Nucleus accumbens (tissue), 56 donors: ENCODE measurements at regions not wholly inside any gene's neighbourhood (a gene's known extent, or its start where the extent isn't known, plus 50 kb on each side); places are given as distances from the start of the nearest gene placed in this dataset.

Source experiments
- DNase-seq, 56 donors: peaks; one replicate each; lab custom pipeline; 2025; lab: John Stamatoyannopoulos, UW

DNA sequence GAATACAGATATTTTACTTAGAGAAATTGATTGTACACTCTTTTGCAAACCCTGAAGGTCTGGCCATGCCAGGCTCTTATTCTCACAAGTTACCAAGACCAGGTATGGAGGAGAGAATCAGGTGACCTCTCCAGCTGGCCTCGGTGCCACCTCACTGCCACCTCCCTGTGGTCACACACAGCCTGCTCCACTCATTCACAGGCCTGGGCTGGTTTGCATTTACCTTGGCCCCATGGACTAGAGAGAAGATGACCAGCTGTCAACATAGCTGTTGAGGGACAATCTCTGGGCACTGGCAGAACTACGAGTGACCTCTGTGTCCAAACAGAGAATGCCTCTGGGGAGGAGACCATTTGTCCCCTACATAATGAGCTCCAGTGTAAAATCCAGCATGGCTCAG is 291.2 kb upstream of the RUNX1 start:
- DNase-seq, result no peak

DNA sequence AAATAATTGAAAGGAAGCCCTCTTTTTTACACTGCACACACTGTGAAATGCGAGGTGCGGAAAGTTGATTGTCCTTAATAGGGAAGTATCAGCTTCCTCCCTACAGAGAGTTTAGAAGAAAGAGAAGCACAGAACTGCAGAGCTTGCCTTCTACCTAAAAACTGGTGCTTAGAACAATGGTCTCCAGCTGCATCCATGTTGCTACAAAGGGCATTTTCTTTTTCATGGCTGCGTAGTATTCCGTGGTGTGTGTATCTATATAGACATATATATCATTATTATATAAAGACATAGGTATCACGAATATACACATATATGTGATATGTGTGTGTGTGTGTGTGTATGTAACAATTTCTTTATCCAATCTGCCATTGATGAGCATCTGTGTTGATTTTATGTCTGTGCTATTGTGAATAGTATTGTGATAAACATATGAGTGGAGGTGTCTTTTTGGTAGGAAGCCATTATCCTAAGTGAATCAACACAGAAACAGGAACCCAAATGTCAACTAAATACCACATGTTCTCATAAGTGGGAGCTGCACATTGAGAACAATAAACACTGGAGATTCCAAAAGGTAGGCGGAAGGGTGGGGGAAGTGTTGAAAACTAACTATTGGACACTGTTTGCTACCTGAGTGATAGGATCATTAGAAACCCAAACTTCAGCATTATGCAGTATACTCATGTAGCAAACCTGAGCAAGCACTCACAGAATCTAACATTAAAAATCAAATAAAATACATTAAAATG is 290.0 kb upstream of the RUNX1 start:
- DNase-seq, result no peak

DNA sequence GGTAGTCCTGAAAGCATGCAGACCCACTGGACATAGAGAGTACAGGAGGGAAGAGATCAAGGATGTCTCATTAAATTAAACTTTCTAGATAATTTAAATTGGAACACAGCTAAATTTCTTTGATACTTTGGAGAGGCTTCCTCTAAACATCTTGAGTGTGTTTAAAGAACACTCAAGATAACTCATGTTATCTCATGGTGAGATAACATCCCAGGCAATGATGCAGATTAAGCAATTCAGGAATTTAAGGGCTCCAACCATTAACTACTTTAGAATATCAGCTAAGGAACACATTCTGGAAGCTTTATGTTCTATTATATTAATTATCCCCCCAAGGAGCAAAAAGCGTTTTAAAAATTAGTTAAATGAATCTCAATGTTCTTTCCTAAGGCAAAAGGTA is 289.2 kb upstream of the RUNX1 start:
- no peak for DNase-seq

DNA sequence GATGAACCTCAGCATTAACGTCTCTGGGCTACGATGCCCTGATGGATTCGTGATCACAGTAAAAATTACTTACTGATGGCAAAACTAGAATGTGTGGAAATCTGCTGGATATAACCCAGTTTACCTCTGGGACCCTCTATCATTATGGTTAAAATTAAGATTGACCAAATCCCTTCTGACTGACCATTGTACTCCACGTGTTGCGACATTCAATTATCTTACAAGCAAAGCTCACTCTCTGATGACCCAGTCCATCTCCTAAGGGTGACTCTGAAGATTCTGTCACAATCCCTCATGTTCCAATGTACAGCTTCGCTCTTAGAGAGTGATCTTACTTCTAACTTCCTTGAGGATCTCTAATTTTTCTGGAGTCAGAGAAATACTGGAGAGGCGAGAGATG is 288.5 kb upstream of the RUNX1 start:
- DNase-seq, result no peak

DNA sequence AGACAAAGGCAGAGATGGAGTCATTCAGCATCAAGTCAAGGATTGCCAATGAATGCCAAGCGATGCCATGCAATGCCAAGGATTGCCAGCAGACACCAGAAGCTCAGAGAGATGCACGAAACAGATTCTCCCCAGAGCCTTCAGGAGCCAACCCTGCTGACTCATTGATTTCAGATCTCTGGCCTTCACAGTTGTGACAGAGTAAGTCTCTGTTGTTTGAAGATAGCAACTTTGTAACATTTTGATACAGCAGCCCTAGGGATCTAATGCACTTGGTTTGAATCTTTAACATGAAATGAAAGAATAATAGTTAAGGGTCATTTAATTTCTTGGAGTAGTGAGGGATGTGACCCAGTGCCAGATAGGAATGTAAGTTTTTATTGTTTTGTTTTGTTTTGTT is 287.4 kb upstream of the RUNX1 start:
- DNase-seq, result no peak

DNA sequence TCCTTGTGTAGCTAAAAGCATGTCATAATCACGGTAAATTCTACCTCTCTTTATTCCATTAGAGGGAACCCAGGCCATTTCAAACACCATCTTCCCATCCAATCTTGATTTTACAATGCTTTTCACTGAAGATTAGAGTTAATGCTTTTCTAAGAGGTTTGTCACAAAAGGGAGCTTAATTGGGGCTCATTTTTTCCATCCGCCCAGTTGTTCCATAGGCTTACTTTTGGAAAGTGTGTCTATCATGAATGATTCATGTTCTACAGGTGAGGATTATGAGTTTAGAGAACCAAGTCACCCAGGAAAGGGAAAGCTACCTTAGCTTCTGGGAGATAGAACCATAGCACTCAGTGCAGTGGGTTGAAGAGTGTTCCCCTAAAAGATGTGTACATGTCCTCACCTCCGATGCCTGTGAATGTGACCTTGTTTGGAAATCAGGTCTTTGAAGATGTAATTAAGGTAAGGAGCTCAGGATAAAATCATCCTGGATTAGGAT is 286.9 kb upstream of the RUNX1 start:
- no peak for DNase-seq

DNA sequence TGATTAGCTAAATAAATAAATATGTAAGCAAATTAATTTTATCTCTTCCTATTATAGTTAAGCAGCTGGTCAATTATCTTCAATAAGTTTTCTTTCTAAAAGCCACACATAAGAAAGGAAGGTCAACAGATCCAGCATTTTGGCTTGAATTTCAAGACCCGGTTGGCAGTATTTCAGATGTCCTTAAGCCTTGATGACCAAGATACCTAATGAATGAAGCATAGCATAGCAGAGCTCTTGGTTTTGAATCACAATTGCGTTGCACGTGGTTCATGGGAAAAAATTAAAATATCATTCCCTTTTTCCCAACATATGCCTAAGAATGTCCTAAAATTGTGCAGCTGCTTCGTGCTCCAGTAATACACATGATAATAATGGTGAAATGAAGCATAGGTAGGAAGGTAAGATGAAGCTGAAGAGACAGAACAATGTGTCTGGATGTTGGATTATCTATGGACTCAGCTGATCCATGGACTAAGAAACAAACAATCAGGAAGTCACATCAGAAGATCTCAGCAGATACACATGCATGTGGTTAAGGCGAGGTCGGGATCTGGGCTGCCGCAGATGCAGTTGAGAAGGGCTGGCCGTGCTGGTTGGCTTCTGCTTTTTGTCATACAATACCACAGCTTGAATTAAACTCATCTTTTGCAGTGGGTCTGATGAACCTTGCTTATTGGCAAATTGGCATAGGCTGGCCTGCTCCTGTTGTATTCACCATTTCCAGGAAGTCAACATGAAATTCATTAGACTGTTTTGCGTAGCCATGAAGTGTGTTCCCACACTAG is 284.9 kb upstream of the RUNX1 start:
- DNase-seq, result no peak

DNA sequence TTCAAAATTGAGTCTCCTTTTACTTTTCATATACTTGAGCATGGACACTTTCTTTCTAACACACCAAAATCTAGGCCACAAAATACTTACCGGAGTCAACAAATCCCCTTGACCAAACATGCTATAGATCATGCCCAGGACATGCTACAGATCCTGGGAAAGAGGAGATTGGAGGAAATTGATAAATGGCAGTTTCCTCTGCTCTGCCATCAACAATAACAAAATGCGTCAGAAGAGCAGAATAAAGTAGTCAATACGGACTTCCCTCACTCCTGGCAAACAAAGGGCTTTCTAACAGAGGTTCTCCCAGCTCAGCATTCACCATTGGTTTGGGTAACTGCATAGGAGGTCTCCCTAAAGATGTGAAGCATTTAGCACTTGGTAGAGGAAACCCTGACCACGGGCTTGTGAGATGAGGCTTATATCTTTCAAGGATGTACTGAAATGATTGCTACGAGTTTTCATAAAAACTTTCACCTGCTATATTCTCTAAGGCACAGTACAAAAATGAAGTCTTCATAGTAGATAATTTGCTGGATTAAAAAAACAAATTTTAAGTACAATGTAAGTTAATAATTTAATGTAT is 283.8 kb upstream of the RUNX1 start:
- no peak for DNase-seq

DNA sequence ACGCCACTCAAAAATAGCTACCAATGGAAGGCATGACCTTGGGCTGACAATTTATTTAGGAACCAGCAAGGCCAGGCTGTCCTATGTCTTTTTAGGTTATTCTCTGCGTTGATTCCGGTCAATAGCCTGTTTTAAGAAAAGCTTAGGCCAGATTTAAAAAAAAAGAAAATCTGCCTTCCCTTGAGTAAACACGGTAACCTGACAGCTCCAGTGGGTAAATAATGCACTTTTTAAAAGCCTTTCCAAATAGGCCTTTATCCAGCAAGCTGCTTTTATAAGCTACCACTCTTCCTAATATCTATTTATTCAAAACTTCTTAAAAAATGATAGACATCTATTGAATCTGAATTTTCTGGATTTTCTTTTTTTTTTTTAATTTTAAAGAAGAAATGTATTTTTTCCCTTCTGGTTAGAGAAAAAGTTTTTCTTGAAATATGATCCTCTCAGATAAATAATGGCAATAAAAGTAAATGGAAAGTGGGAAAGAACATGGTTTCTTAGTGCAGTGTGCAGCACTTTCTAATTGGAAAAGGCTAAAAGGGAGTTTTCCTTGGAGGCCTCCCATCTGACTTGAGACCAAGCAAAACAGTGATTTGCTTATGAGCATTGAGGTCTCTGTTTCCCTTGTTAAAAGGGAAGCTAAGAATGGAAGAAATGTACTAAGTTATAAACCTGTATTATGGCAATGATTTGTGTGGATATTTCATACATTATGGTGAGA is 281.0 kb upstream of the RUNX1 start:
- no peak for DNase-seq

DNA sequence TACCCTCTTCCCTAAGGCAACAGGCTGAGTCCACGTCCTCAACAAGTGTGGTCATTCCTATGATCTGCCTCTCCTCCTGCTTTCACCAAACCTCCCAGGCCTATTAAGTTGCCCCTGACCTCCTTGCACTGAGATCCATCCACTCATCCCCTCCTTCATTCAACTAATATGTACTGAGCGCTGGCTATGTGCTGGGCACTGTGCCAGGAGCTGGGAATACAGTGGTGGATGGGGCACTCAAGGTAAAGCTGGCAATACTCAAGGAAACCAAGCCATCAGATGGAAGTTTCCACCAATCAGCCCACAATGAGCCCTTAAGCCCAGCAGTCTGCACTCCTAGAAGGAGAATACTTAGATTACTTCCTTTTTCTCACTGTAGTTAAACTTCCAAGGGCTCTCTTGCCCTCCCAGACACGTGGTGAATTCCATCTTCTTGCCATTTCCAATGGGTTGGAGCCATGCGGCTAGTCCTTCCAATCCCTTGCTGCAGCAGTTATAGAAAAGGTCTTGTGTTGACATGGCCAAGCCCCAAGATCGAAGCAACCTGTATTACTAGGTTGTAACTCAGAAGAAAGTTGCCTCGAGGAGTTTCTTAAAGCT is 279.9 kb upstream of the RUNX1 start:
- no peak for DNase-seq

DNA sequence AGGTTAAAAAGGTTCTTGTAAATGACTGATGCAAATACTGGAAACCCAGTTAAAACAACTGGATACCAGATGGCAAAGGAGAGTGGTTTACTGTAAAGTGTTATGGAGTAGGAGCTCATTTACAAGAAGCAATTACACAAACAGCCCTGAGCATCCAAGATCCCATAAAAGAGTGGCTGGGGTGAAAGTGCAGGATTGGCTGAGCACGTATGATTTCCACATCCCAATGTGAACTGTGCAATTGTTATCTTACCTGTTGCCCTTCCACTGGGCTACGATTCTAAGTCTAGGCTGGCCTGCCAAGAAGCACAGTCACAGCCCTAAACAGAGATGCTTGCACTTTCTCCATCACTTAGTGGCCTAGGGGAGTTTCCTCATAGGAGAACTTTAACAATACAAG is 277.6 kb upstream of the RUNX1 start:
- no peak for DNase-seq

DNA sequence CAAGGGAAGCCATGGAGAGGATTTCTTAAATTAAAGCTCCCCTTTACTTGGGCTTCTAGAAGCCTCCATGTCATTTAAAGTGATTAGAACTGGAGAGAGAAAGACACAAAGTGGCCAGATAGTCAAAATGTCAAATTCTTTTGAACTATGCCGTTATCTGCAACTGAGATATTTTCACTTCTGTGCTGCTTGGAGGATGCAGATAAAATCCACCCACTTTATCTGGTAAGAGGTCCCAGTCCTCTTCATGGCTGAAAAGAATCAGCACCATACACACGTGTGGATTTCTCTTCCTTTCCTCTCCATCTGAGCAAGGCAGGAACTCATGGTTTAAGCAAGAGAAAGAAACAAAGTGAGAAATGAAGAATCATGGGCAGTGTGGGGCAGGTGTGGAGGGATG is 276.9 kb upstream of the RUNX1 start:
- no peak for DNase-seq

DNA sequence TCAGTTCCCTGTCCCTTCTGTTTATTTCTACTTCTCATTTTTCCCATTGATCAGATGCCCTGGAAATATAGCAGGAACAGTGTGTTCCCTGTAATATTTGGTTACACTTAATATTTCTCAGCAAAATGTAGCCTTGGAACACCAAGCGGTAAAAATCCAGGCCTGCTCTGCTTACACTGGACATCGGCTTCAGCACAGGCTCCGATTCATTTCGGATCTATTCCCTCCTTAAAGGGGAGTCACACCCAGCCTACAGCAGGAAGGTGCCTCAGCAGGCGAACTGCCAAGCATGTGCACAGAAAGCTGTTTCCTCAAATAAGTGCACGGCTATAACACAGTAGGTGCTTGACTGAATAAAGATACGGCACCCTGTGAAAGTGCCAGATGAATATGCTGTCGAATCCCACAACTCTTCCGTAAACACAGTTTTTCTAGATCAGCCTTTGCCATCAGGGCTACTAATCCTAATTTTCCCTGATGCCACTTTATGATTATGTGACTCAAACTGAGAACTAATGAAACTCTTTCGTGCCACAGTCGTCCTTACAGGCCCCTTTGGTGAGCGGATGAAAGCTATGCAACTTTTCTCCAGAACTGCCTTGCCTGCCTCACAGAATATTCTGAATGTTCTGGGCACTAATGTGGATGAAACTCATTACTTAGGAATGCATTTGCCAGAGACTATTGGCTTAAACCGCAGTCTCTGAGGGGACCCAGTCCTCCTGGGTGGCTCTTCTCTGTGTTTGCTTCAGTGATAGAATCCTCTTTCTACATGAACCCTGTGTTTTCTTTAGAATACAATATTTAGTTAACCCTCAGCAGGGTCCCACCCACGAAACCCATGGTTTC is 275.5 kb upstream of the RUNX1 start:
- no peak for DNase-seq

DNA sequence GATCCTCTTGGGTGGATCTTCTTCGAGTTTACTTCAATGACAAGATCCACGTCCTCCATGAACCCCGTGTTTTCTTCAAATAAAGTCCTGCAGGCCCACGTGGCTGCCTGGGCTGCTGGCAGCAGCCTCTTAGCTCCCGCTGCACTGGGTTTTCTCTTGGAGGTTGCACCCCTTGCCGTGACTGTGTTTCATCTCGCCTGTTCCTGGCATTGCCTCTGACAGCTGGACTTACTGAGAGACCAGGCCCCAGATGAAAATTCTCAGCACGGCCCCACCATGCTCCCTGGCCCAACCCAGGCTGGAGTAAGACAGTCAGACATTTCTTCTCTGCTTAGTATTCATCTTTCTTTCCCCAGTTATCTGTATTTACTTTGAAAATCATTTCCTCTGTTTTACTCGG is 274.8 kb upstream of the RUNX1 start:
- DNase-seq, result peak in 3 of 56 donors; percentile 1 to 4 (median 3)

DNA sequence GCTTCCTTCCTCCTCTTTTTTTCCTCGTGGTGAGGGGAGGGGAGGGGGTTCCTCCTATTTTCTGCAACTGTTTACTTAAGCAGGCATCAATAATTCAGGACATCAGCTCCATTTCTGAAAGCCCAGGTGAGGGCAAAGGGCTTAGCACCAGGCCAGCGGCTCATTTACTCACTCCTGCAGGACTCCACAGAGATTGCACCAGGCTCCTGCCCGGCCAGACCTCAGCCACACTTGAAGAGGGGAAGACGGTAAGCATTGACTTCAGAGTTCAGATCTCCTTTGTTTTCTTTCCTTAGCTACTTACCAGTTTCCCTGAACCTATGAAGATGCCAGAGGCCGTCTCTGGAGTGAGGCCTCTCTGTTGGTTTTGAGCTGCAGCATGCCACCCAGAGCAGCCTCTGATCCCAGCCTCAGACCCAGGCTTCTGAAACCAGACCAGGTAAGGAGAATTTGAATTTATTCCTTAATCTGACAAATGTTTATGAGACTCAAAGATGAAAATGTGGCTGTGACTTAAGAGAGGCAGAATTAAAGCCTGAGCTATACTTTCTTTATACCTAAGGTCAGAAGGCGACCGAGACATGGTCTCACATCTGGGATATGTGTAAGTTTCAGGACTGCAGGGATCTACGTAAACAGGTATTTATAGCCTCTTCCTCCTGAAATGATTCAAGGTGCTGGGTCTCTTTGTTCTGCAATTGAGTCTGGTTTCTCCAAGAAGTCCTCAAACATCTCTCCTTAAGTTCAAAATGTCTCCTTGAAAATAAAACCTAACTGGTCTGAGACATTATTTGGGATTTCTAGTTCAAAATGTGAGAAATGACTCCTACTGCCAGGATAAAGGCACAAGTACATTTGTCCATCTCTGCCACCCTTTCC is 272.5 kb upstream of the RUNX1 start:
- DNase-seq, result no peak

DNA sequence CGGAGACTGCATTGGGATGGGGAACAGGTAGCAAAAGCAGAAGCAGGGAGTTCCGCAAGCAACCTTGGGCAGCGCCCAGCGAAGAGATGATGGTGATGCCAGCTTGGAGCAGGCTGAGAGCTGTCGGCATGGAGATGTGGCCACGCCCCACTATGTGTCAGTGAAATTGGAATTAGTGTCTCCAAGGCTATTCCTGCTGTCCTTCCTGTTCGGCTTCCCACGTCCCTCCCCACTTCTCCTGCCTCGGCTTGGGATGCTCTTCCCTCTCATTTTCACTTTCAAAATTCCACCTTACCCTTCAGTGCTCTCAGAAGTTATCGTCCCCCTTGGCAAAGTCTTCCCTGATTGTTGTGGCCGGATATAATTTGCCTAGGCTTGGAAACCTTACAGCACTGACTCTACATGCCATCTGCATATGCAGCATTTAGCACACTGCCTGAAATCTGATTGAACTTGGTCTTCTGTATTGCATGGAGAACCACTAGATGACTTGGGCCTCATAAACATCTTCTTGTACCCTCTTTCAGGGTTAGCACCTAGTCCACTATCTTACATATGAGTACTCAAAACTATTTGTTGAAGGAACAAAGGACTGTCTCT is 270.7 kb upstream of the RUNX1 start:
- no peak for DNase-seq

DNA sequence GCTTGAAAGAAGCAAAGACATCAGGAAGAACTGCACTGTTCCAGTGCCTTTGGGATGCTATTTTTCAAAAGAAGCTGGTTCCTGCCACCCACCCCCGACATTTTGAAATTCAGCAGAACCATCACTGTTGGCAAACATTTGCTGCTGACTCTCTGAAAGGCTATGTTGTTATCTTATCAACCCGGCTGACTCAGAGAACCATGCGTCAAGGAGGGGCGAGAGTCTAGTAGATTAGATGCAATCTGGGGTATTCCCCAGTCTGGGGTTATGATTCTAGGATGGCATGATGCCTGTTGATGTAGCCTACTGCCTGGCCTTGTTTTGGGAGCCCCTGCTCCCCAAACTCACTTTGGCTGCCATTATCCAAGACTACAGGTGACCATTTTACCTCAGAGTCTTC is 267.8 kb upstream of the RUNX1 start:
- DNase-seq, result no peak

DNA sequence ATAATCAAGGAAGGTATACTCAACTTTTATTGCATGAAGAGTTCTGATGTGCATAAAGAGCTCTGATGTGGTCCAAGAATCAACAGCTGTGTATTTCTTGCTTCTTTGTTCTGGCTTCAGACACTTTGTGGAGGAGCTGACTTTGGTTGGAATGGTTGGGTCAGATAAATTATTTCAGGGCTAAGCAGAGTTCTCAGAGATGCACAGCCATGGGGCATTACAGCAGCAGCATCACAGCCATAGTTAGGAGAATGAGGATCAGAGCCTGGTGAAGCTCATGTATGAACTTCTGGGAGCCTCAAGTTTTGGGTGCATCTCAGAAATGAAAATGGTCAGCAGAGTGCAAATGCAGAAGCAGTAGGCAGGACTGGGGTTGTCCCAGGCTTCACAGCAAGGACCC is 267.4 kb upstream of the RUNX1 start:
- DNase-seq, result no peak
